ENCODE measurements at regions not wholly inside any gene's neighbourhood (a gene's known extent, or its start where the extent isn't known, plus 50 kb on each side); places are given as distances from the start of the nearest gene placed in this dataset.

GRCh38 chr7:125484755-125485154, 555.1 kb upstream of the POT1 start:
- TF ChIP-seq HDAC2 (IDR thresholded peaks at IDR 0.05) (no peak), CTCF (IDR thresholded peaks at IDR 0.05) (no peak), POLR2A (IDR thresholded peaks at IDR 0.05; ENCODE audit: low read length) (no peak)
